Globus pallidus (tissue), 1 donor: ENCODE measurements at regions not wholly inside any gene's neighbourhood (a gene's known extent, or its start where the extent isn't known, plus 50 kb on each side); places are given as distances from the start of the nearest gene placed in this dataset.

Experiments used
- DNase-seq: peaks from one replicate; pipeline ENCODE4 v3.0.0-alpha.2; 2015; ENCODE audit warnings: low spot score

GRCh38 chr5:168015506-168015905, 275.9 kb upstream of the WWC1 start:
- DNase-seq, result no peak

GRCh38 chr5:168017313-168017712, 274.1 kb upstream of the WWC1 start:
- no peak for DNase-seq

GRCh38 chr5:168019143-168019542, 272.3 kb upstream of the WWC1 start:
- no peak for DNase-seq

- no peak for DNase-seq
These were observed 270.7 kb upstream of the WWC1 start for GRCh38 chr5:168020542-168021294.

GRCh38 chr5:168022446-168023169, 268.8 kb upstream of the WWC1 start:
- no peak for DNase-seq

- DNase-seq, result peak; percentile 74
These were observed 268.3 kb upstream of the WWC1 start for GRCh38 chr5:168023191-168023590.

- DNase-seq, result no peak
These were observed 267.1 kb upstream of the WWC1 start for GRCh38 chr5:168024306-168024705.

- DNase-seq, result no peak
These were observed 264.4 kb upstream of the WWC1 start for GRCh38 chr5:168027007-168027406.

- DNase-seq, result no peak
These were observed 260.5 kb upstream of the WWC1 start for GRCh38 chr5:168030912-168031311.

- no peak for DNase-seq
These were observed 259.8 kb upstream of the WWC1 start for GRCh38 chr5:168031614-168032013.

- no peak for DNase-seq
These were observed 252.4 kb upstream of the WWC1 start for GRCh38 chr5:168039039-168039438.

- no peak for DNase-seq
These were observed 251.7 kb upstream of the WWC1 start for GRCh38 chr5:168039566-168040248.

- no peak for DNase-seq
These were observed 249.9 kb upstream of the WWC1 start for GRCh38 chr5:168041583-168041982.

- no peak for DNase-seq
These were observed 249.0 kb upstream of the WWC1 start for GRCh38 chr5:168042284-168043068.

GRCh38 chr5:168046163-168046562, 245.3 kb upstream of the WWC1 start:
- DNase-seq, result no peak

GRCh38 chr5:168047043-168047668, 244.3 kb upstream of the WWC1 start:
- DNase-seq, result peak; percentile 45

GRCh38 chr5:168047669-168048111, 243.8 kb upstream of the WWC1 start:
- DNase-seq, result no peak

- DNase-seq, result no peak
These were observed 243.0 kb upstream of the WWC1 start for GRCh38 chr5:168048486-168048885.

GRCh38 chr5:168052686-168053085, 238.8 kb upstream of the WWC1 start:
- no peak for DNase-seq

- no peak for DNase-seq
These were observed 237.4 kb upstream of the WWC1 start for GRCh38 chr5:168054091-168054490.

GRCh38 chr5:168055141-168055683, 236.2 kb upstream of the WWC1 start:
- DNase-seq, result no peak
